ENCODE measurements at regions not wholly inside any gene's neighbourhood (a gene's known extent, or its start where the extent isn't known, plus 50 kb on each side); places are given as distances from the start of the nearest gene placed in this dataset.

DNA sequence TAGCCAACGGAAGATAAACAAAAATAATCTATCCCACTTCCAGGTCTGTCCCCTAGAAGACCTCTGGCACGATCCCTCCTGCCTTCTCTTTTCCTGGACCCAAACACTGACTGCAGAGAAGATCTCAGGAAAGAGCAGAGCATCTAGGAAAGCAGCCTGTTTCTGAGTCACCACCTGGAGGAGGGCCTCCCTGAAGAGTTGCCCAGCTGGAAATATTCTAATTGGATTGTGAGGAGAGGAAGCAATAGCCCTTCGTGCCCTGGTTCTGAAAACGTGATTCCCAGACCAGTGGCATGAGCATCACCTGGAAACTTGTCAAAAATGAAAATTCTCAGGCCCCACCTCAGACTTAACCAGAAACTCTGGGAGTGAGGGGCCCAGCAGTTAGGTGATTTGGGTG is 411.1 kb downstream of the SETD4 start:
- Histone ChIP-seq H3K27me3 (ENCODE audit: insufficient read depth, low read length) (no peaks in the 10 kb centered on the region), H3K4me3 (ENCODE audit: low read depth, low read length) (no peak overlapping the region), H3K27ac (ENCODE audit: low read depth, low read length) (no peak overlapping the region), H3K36me3 (ENCODE audit: insufficient read depth, low read length) (no peaks in the 10 kb centered on the region), H2AFZ (ENCODE audit: low read length, unreplicated experiment) (peak overlapping the region; percentile 41), H3K79me2 (ENCODE audit: control insufficient read depth, insufficient read depth, low read length, unreplicated experiment) (no peaks in the 10 kb centered on the region), H3K4me1 (ENCODE audit: control insufficient read depth, insufficient read depth, low read length, unreplicated experiment) (peaks cover 15% of the 10 kb centered on the region)

DNA sequence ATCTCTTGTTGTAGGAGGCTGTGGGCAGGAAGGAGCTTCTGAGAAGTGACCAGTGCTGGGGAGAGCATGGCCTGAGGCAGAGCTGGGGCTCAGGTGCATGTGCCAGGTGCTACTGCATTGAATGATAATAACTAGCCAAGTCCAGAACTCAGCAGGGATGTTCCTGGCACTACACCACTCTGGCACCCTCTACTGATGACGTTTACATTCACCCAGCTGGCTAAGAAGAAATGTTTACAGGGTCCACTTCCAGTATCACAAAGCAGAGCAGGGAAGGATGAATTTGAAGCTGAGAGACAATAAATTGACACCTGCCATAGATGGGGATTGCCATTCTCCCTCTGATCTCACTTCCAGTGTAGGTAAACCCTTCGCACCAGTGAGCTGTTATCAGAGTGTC is 411.8 kb downstream of the SETD4 start:
- H2AFZ ChIP-seq (ENCODE audit: low read length, unreplicated experiment), result no peak overlapping the region
- H3K4me1 ChIP-seq (ENCODE audit: control insufficient read depth, insufficient read depth, low read length, unreplicated experiment), result peaks cover 15% of the 10 kb centered on the region
- no peaks in the 10 kb centered on the region for H3K36me3 ChIP-seq (ENCODE audit: insufficient read depth, low read length)
- no peaks in the 10 kb centered on the region for H3K27me3 ChIP-seq (ENCODE audit: insufficient read depth, low read length)
- no peak overlapping the region for H3K27ac ChIP-seq (ENCODE audit: low read depth, low read length)
- no peaks in the 10 kb centered on the region for H3K79me2 ChIP-seq (ENCODE audit: control insufficient read depth, insufficient read depth, low read length, unreplicated experiment)
- H3K4me3 ChIP-seq (ENCODE audit: low read depth, low read length), result no peak overlapping the region

DNA sequence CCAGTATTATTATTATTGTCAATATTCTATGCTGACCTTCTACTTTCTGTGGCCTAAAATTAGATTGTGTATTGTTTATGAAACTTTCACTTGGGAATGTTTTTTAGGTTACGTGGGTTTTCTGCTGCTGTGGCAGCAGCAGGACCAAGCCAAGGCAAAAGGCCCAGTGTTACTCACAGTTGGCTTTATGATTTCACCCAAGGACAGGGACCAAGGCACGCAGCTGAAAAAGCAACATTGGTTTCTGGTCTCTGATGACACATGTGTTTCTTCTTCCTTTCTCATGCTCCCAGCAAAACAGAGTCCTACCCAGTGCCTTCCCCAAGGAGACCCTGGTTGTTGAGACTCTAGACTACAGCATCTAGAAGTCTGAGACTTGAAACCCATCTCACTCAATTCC is 413.7 kb downstream of the SETD4 start:
- H2AFZ ChIP-seq (ENCODE audit: low read length, unreplicated experiment), result no peak overlapping the region
- H3K36me3 ChIP-seq (ENCODE audit: insufficient read depth, low read length), result no peaks in the 10 kb centered on the region
- H3K4me1 ChIP-seq (ENCODE audit: control insufficient read depth, insufficient read depth, low read length, unreplicated experiment), result peaks cover 24% of the 10 kb centered on the region
- no peaks in the 10 kb centered on the region for H3K79me2 ChIP-seq (ENCODE audit: control insufficient read depth, insufficient read depth, low read length, unreplicated experiment)
- H3K27ac ChIP-seq (ENCODE audit: low read depth, low read length), result peak overlapping the region; percentile 32; the same call in 1 of the 2 replicates
- H3K27me3 ChIP-seq (ENCODE audit: insufficient read depth, low read length), result no peaks in the 10 kb centered on the region
- H3K4me3 ChIP-seq (ENCODE audit: low read depth, low read length), result no peak overlapping the region

DNA sequence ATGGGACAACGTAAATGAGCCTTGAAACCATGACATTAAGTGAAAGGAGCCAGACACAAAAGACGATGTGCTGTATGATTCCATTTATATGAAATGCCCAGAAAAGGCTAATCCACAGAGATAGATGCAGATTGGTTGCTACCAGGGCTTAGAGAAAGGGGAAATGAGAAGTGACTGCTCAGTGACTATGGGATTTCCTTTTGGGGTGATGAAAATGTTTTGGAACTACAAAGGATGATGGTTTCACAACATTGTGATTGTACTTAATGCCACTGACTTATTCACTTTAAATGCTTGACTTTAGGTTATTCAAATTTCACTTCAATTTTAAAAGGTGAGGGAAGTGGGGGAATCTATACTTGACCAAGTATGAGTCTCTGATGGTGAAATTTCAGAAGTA is 414.3 kb downstream of the SETD4 start:
- Histone ChIP-seq H3K4me3 (ENCODE audit: low read depth, low read length) (no peak overlapping the region), H3K27ac (ENCODE audit: low read depth, low read length) (peak overlapping the region; percentile 32; the same call in 1 of the 2 replicates), H3K4me1 (ENCODE audit: control insufficient read depth, insufficient read depth, low read length, unreplicated experiment) (peaks cover 30% of the 10 kb centered on the region), H3K79me2 (ENCODE audit: control insufficient read depth, insufficient read depth, low read length, unreplicated experiment) (no peaks in the 10 kb centered on the region), H3K36me3 (ENCODE audit: insufficient read depth, low read length) (no peaks in the 10 kb centered on the region), H3K27me3 (ENCODE audit: insufficient read depth, low read length) (no peaks in the 10 kb centered on the region), H2AFZ (ENCODE audit: low read length, unreplicated experiment) (no peak overlapping the region)

DNA sequence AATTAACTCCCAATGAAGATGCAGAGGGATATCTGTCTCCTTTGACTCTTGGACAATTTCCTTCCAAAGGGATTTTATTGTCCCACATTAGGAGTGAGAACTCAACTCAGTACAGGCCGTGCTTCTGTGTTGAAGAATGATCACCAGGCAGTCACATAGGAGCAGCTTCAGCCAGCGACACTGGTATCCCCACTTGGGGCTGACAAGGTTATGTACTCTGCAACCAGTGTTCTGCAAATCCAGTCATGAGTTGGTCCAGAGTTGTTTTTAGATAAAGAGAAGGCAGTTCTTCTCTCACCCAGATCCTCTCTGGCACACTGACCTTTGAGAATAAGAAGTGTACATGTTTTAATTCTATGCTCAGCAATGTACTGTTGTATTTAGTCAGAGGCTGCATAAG is 415.8 kb downstream of the SETD4 start:
- Histone ChIP-seq H3K27ac (ENCODE audit: low read depth, low read length) (no peak overlapping the region), H3K4me3 (ENCODE audit: low read depth, low read length) (no peak overlapping the region), H3K4me1 (ENCODE audit: control insufficient read depth, insufficient read depth, low read length, unreplicated experiment) (peaks cover 34% of the 10 kb centered on the region), H2AFZ (ENCODE audit: low read length, unreplicated experiment) (no peak overlapping the region), H3K79me2 (ENCODE audit: control insufficient read depth, insufficient read depth, low read length, unreplicated experiment) (no peaks in the 10 kb centered on the region), H3K36me3 (ENCODE audit: insufficient read depth, low read length) (no peaks in the 10 kb centered on the region), H3K27me3 (ENCODE audit: insufficient read depth, low read length) (no peaks in the 10 kb centered on the region)

DNA sequence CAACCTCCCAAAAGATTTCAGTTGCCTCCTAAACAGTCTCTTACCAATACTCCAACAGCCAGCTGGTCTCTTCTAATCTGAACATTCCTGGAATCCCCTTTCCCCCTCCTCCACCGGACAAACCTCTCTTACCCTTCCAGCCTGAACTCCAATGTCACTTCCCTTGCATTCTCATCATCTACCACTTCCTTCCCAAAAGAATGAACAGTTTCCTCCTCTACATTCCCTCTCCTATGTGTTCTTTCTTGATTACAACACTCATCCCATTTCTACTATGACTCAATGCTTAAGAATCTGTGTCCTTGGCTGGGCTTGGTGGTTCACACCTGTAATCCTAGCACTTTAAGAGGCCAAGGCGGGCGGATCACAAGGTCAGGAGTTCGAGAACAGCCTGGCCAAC is 417.1 kb downstream of the SETD4 start:
- H3K4me3 ChIP-seq (ENCODE audit: low read depth, low read length), result no peak overlapping the region
- no peak overlapping the region for H3K27ac ChIP-seq (ENCODE audit: low read depth, low read length)
- no peak overlapping the region for H2AFZ ChIP-seq (ENCODE audit: low read length, unreplicated experiment)
- no peaks in the 10 kb centered on the region for H3K79me2 ChIP-seq (ENCODE audit: control insufficient read depth, insufficient read depth, low read length, unreplicated experiment)
- peaks cover 28% of the 10 kb centered on the region for H3K4me1 ChIP-seq (ENCODE audit: control insufficient read depth, insufficient read depth, low read length, unreplicated experiment)
- H3K36me3 ChIP-seq (ENCODE audit: insufficient read depth, low read length), result no peaks in the 10 kb centered on the region
- H3K27me3 ChIP-seq (ENCODE audit: insufficient read depth, low read length), result no peaks in the 10 kb centered on the region

DNA sequence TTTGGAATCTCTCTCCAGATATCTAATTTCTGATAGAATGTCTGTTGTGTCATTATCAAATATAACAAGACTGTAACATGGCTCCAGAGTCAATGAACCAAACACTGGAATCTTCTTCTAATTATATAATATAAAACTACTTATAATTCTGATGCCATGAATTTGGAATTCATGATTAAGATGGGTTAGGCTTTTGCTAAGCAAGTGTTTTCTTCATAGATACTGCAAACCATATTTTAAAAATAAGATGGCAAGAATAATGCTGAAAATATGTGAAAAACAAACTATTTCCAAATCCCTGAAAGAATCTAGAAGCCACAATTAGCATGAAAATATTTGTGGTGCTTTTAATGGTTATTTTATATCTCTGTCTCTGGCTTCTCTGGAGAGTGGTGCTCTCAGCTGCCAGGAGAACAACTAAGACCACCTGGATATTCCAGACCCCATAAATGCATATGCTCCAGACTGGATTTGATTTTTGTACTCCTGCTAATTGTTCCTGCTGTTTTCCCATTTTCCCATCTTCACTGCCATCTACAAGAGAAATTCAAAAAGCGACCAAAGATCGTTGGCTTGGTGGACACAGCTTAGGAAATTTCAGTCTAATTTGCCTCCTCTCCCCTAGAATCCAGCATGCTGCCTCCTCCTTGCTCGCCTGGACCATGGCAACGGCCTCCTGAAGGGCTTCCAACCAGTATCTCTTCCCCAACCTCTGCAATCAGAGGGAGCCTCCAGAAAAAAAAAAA is 418.9 kb downstream of the SETD4 start:
- H2AFZ ChIP-seq (ENCODE audit: low read length, unreplicated experiment), result no peak overlapping the region
- no peaks in the 10 kb centered on the region for H3K36me3 ChIP-seq (ENCODE audit: insufficient read depth, low read length)
- H3K4me3 ChIP-seq (ENCODE audit: low read depth, low read length), result no peak overlapping the region
- H3K27ac ChIP-seq (ENCODE audit: low read depth, low read length), result no peak overlapping the region
- peaks cover 37% of the 10 kb centered on the region for H3K4me1 ChIP-seq (ENCODE audit: control insufficient read depth, insufficient read depth, low read length, unreplicated experiment)
- H3K79me2 ChIP-seq (ENCODE audit: control insufficient read depth, insufficient read depth, low read length, unreplicated experiment), result no peaks in the 10 kb centered on the region
- H3K27me3 ChIP-seq (ENCODE audit: insufficient read depth, low read length), result no peaks in the 10 kb centered on the region

DNA sequence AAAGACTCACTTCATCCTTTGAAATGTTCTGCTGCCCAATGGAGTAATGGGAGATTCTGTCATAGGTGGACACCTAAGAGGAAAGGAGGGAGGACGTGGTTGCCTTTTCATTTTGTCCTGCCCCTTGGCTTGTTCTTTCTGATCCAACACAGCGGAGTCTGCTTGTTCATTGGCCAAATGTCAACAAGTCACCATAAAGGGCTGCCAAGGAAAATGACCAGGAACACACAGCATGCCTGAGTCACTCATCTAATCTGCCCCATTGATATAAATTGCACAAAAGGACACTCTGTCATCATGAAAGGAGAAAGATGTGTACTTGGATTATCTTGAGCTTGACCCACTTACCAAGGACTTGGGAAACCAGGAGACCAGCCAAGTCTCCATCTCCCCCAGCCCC is 422.9 kb downstream of the SETD4 start:
- Histone ChIP-seq H2AFZ (ENCODE audit: low read length, unreplicated experiment) (peak overlapping the region; percentile 85), H3K4me3 (ENCODE audit: low read depth, low read length) (peak overlapping the region; percentile 41), H3K27me3 (ENCODE audit: insufficient read depth, low read length) (no peaks in the 10 kb centered on the region), H3K4me1 (ENCODE audit: control insufficient read depth, insufficient read depth, low read length, unreplicated experiment) (peaks cover 51% of the 10 kb centered on the region), H3K36me3 (ENCODE audit: insufficient read depth, low read length) (no peaks in the 10 kb centered on the region), H3K79me2 (ENCODE audit: control insufficient read depth, insufficient read depth, low read length, unreplicated experiment) (no peaks in the 10 kb centered on the region), H3K27ac (ENCODE audit: low read depth, low read length) (peak overlapping the region; percentile 77)

DNA sequence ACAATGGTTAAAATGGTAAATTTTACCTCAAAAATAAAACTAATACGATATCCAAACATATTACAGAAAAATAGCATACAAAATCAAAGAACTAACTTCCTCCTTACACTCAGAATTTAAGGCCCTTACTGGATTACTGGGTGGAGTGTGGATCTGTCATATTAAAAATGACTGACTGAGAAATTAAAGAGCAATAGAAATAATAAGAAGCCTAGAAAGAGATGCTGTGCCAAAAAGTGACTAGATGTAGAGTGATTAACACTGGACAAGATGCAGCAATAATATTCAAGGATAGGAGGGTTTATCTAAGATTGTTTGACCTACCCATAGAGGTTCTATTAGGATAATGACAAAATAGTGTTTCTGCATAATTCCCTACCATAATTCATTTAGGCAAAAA is 424.3 kb downstream of the SETD4 start:
- Histone ChIP-seq H3K4me3 (ENCODE audit: low read depth, low read length) (no peak overlapping the region), H3K36me3 (ENCODE audit: insufficient read depth, low read length) (no peaks in the 10 kb centered on the region), H3K79me2 (ENCODE audit: control insufficient read depth, insufficient read depth, low read length, unreplicated experiment) (no peaks in the 10 kb centered on the region), H3K27ac (ENCODE audit: low read depth, low read length) (peak overlapping the region; percentile 63), H2AFZ (ENCODE audit: low read length, unreplicated experiment) (no peak overlapping the region), H3K4me1 (ENCODE audit: control insufficient read depth, insufficient read depth, low read length, unreplicated experiment) (peaks cover 42% of the 10 kb centered on the region), H3K27me3 (ENCODE audit: insufficient read depth, low read length) (no peaks in the 10 kb centered on the region)

DNA sequence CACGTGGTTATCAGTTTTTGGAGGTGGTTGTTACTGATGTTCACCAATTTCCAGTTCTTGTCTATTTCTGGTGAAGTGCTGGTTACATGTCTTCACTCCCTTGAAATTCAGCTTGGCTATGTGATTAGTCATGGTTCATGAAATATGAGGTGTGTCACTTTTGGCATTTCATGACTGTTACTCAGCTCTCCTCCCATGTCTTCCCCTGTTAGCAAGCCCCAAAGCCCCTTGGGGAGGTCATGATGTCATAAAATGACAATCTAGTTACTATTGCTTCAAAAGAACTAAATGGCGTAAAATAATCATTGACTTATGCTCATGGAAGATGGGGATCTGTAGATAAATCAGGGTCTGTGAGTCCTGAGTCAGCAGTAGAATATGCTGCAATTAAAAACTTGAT is 425.1 kb downstream of the SETD4 start:
- no peak overlapping the region for H2AFZ ChIP-seq (ENCODE audit: low read length, unreplicated experiment)
- H3K27me3 ChIP-seq (ENCODE audit: insufficient read depth, low read length), result no peaks in the 10 kb centered on the region
- H3K4me3 ChIP-seq (ENCODE audit: low read depth, low read length), result no peak overlapping the region
- peaks cover 37% of the 10 kb centered on the region for H3K4me1 ChIP-seq (ENCODE audit: control insufficient read depth, insufficient read depth, low read length, unreplicated experiment)
- peak overlapping the region; percentile 63 for H3K27ac ChIP-seq (ENCODE audit: low read depth, low read length)
- H3K79me2 ChIP-seq (ENCODE audit: control insufficient read depth, insufficient read depth, low read length, unreplicated experiment), result no peaks in the 10 kb centered on the region
- no peaks in the 10 kb centered on the region for H3K36me3 ChIP-seq (ENCODE audit: insufficient read depth, low read length)

DNA sequence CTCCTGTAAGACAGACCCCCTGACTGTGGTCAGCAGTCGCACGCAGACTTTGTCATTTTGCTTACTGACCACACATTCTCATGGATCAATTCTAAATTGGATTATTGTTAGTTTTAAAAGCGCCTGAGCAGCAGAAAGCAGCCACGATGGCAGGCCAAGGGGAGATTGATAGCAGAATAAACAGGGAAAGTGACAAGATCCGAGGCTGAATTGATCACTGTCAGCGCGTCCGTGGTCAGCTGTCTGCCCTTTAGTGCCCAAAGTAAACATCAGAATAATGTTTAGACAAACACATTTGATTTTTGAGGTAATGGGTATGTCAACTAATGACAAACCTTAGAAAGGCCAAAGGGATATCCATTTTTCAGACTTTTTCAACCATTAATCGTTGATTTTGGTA is 426.8 kb downstream of the SETD4 start:
- Histone ChIP-seq H3K4me3 (ENCODE audit: low read depth, low read length) (no peak overlapping the region), H3K4me1 (ENCODE audit: control insufficient read depth, insufficient read depth, low read length, unreplicated experiment) (peaks cover 37% of the 10 kb centered on the region), H3K27ac (ENCODE audit: low read depth, low read length) (no peak overlapping the region), H3K27me3 (ENCODE audit: insufficient read depth, low read length) (no peaks in the 10 kb centered on the region), H2AFZ (ENCODE audit: low read length, unreplicated experiment) (no peak overlapping the region), H3K79me2 (ENCODE audit: control insufficient read depth, insufficient read depth, low read length, unreplicated experiment) (no peaks in the 10 kb centered on the region), H3K36me3 (ENCODE audit: insufficient read depth, low read length) (no peaks in the 10 kb centered on the region)

All from ACC112 (cell line).